Astrocyte of the spinal cord (primary cell): ENCODE measurements at regions not wholly inside any gene's neighbourhood (a gene's known extent, or its start where the extent isn't known, plus 50 kb on each side); places are given as distances from the start of the nearest gene placed in this dataset.

ENCODE experiments used
- DNase-seq: peaks from one replicate; pipeline ENCODE4 v3.0.0; 2011; ENCODE audit warnings: low read depth, low spot score
- H3K4me3 ChIP-seq: 2 replicates; pipeline ENCODE4 v1.5.1; 2011; ENCODE audit warnings: low read depth, mild to moderate bottlenecking, low read length, moderate library complexity
- CTCF ChIP-seq: IDR thresholded peaks from 2 replicates; pipeline ENCODE4 v1.5.1; 2012; ENCODE audit warnings: low read depth, mild to moderate bottlenecking, low read length, inconsistent platforms
- in situ Hi-C: cut with HindIII; loops from 2 replicates; pipeline ENCODE4 v1.10.0; 2017; ENCODE audit warnings: low sequenced_read_pairs

- in situ Hi-C loops, result no loop called here
- no peak overlapping the region for H3K4me3 ChIP-seq
- TF ChIP-seq CTCF, result no peak
- no peak for DNase-seq
Measured at GRCh38 chr9:23573800-23574199, 252.2 kb downstream of the ELAVL2 start.

- no peak for DNase-seq
- no peak for TF ChIP-seq CTCF
- H3K4me3 ChIP-seq, result no peak overlapping the region
- in situ Hi-C loops, result no loop called here
Measured at GRCh38 chr9:23577611-23578010, 248.4 kb downstream of the ELAVL2 start.

GRCh38 chr9:23581931-23582330 lies 244.1 kb downstream of the ELAVL2 start:
- TF ChIP-seq CTCF, result no peak
- in situ Hi-C loops, result no loop called here
- H3K4me3 ChIP-seq, result no peak overlapping the region
- no peak for DNase-seq

GRCh38 chr9:23582836-23583235 lies 243.2 kb downstream of the ELAVL2 start:
- H3K4me3 ChIP-seq, result no peak overlapping the region
- no peak for TF ChIP-seq CTCF
- DNase-seq, result peak; percentile 40
- in situ Hi-C loops, result no loop called here

GRCh38 chr9:23586906-23587305 lies 239.1 kb downstream of the ELAVL2 start:
- no peak overlapping the region for H3K4me3 ChIP-seq
- TF ChIP-seq CTCF, result no peak
- no peak for DNase-seq
- in situ Hi-C loops, result no loop called here

- H3K4me3 ChIP-seq, result no peak overlapping the region
- TF ChIP-seq CTCF, result no peak
- peak; percentile 33 for DNase-seq
- in situ Hi-C loops, result no loop called here
Measured at GRCh38 chr9:23587433-23587832, 238.6 kb downstream of the ELAVL2 start.

- H3K4me3 ChIP-seq, result no peak overlapping the region
- in situ Hi-C loops, result no loop called here
- no peak for DNase-seq
- no peak for TF ChIP-seq CTCF
Measured at GRCh38 chr9:23587903-23588302, 238.1 kb downstream of the ELAVL2 start.
